ENCODE measurements at regions not wholly inside any gene's neighbourhood (a gene's known extent, or its start where the extent isn't known, plus 50 kb on each side); places are given as distances from the start of the nearest gene placed in this dataset.

DNA sequence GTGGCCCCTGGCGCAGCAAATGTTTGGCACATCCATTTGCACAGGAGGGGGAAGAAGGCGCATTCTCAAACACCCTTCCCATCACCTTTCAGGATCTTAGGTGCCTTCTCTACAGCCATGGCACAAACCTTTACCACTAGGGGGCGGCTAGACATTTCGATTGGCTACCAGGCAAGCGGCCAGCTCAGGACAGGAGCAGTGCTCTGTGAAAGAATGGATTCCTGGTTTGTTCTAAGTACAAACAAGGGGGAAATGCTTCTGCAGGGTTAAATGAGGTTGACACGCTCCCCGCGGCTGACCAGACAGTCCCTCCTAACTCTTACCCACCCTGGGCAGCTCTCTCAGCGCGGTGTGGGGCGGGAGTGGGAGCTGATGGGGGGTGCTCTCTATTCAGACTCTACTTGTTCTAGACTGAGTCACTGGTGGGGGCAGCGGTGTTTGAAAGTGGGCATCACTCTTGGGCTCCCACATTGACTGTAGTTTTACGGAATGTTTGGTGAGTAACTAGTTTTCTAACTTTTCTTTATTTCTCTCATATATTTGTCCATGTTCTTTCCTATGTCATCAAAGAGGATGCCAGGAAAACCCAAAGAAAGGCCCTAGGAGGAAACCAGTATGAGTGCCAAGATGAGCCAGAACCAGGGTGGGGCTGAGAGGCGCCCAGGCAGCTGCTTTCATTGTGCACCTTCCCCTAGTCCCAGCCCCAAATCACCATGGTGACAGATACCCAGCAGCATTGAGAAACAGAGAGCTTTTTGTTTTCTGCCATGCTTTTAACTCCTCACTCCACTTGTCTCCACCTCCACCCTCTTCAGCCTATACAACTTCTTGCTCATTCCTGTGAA is 61.4 kb upstream of the GPR158 start:
- no peak for FAIRE-seq
- DNase-seq (ENCODE audit: low spot score), result peak; percentile 42

DNA sequence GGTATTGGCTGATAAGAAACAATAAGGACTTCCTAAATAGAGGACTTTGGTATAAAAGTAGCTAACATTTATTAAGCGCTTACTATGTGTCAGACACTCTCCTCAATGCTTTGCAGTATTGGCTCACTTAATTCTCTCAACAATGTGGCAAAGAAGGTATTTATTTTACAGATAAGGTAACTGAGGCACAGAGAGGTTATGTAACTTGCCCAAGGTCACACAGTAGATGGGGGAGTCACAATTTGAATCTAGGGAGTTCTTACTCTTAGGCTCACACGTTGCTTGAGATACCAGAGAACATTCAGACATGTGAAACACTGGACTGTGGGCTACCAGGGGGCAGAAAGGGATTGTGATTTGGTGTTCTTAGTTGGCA is 60.8 kb upstream of the GPR158 start:
- FAIRE-seq, result no peak
- DNase-seq (ENCODE audit: low spot score), result no peak

GRCh38 chr10:25117757-25118156 is 57.0 kb upstream of the GPR158 start:
- DNase-seq (ENCODE audit: low spot score), result no peak
- FAIRE-seq, result no peak

DNA sequence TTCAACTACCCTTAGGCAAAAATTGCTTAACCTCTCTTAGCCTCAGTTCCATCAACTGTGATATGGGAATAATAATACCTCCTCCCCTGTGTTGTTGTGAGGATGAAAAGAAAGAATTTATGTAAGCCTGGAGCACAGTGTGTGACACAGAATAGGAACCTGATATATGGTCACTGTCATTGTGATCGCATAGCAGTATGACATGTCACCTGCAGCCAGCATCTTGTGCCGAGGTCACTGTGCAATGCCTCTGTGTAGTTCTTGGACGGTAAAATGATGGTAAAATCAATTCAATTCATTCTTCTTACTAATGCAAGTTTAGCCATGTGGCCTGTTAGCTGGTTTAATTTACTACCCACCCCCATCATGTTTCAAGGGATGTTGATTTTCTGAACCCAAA is 54.6 kb upstream of the GPR158 start:
- FAIRE-seq, result no peak

More for the DNA sequence above, 54.6 kb upstream of the GPR158 start:
- no peak for DNase-seq (ENCODE audit: low spot score)
